ENCODE measurements at regions not wholly inside any gene's neighbourhood (a gene's known extent, or its start where the extent isn't known, plus 50 kb on each side); places are given as distances from the start of the nearest gene placed in this dataset.

GRCh38 chr11:116452461-116452860 is 320.3 kb downstream of the BUD13 start:
- Histone ChIP-seq H3K4me1 (ENCODE audit: control insufficient read depth in 2 of 2, insufficient read depth in 2 of 2, low read length in 1 of 2) (peaks cover 0 to 2% of the 10 kb centered on the region in 2 donors), H3K27me3 (ENCODE audit: control insufficient read depth in 1 of 2, insufficient read depth in 2 of 2, low read length in 2 of 2) (no peaks in the 10 kb centered on the region), H3K4me3 (ENCODE audit: low read depth in 1 of 2, low read length in 2 of 2) (no peak overlapping the region), H3K36me3 (ENCODE audit: control insufficient read depth in 2 of 2, insufficient read depth in 2 of 2, low read length in 1 of 2) (no peaks in the 10 kb centered on the region), H3K9me3 (ENCODE audit: control insufficient read depth in 2 of 2, insufficient read depth in 1 of 2, low read depth in 1 of 2, low read length in 1 of 2) (peaks cover 3% of the 10 kb centered on the region in 2 donors), H3K27ac (ENCODE audit: low read depth in 2 of 2, low read length in 1 of 2) (no peak overlapping the region)
- 72 to 79% methylated on average over 3 of the region's 3 CpGs for WGBS, 2 donors

- peaks cover 0 to 2% of the 10 kb centered on the region in 2 donors for H3K4me1 ChIP-seq (ENCODE audit: control insufficient read depth in 2 of 2, insufficient read depth in 2 of 2, low read length in 1 of 2)
- 98 to 100% methylated on average over 1 of the region's 1 CpG for WGBS, 2 donors
- H3K36me3 ChIP-seq (ENCODE audit: control insufficient read depth in 2 of 2, insufficient read depth in 2 of 2, low read length in 1 of 2) = no peaks in the 10 kb centered on the region
- H3K9me3 ChIP-seq (ENCODE audit: control insufficient read depth in 2 of 2, insufficient read depth in 1 of 2, low read depth in 1 of 2, low read length in 1 of 2) = peaks cover 3% of the 10 kb centered on the region in 2 donors
- H3K27me3 ChIP-seq (ENCODE audit: control insufficient read depth in 1 of 2, insufficient read depth in 2 of 2, low read length in 2 of 2) = no peaks in the 10 kb centered on the region
- H3K4me3 ChIP-seq (ENCODE audit: low read depth in 1 of 2, low read length in 2 of 2) = no peak overlapping the region
- H3K27ac ChIP-seq (ENCODE audit: low read depth in 2 of 2, low read length in 1 of 2) = no peak overlapping the region
Measured at GRCh38 chr11:116449522-116449921, 323.3 kb downstream of the BUD13 start.

GRCh38 chr11:116446048-116446941 is 326.5 kb downstream of the BUD13 start:
- no peak overlapping the region for H3K4me3 ChIP-seq (ENCODE audit: low read depth in 1 of 2, low read length in 2 of 2)
- H3K4me1 ChIP-seq (ENCODE audit: control insufficient read depth in 2 of 2, insufficient read depth in 2 of 2, low read length in 1 of 2) = no peaks in the 10 kb centered on the region
- H3K27ac ChIP-seq (ENCODE audit: low read depth in 2 of 2, low read length in 1 of 2) = no peak overlapping the region
- no peaks in the 10 kb centered on the region for H3K27me3 ChIP-seq (ENCODE audit: control insufficient read depth in 1 of 2, insufficient read depth in 2 of 2, low read length in 2 of 2)
- 38 to 40% methylated on average over 5 of the region's 5 CpGs for WGBS, 2 donors
- no peaks in the 10 kb centered on the region for H3K36me3 ChIP-seq (ENCODE audit: control insufficient read depth in 2 of 2, insufficient read depth in 2 of 2, low read length in 1 of 2)
- H3K9me3 ChIP-seq (ENCODE audit: control insufficient read depth in 2 of 2, insufficient read depth in 1 of 2, low read depth in 1 of 2, low read length in 1 of 2) = peaks cover 0 to 2% of the 10 kb centered on the region in 2 donors

- Histone ChIP-seq H3K4me1 (ENCODE audit: control insufficient read depth in 2 of 2, insufficient read depth in 2 of 2, low read length in 1 of 2) (no peaks in the 10 kb centered on the region), H3K9me3 (ENCODE audit: control insufficient read depth in 2 of 2, insufficient read depth in 1 of 2, low read depth in 1 of 2, low read length in 1 of 2) (peaks cover 0 to 2% of the 10 kb centered on the region in 2 donors), H3K27me3 (ENCODE audit: control insufficient read depth in 1 of 2, insufficient read depth in 2 of 2, low read length in 2 of 2) (no peaks in the 10 kb centered on the region), H3K27ac (ENCODE audit: low read depth in 2 of 2, low read length in 1 of 2) (no peak overlapping the region), H3K4me3 (ENCODE audit: low read depth in 1 of 2, low read length in 2 of 2) (no peak overlapping the region), H3K36me3 (ENCODE audit: control insufficient read depth in 2 of 2, insufficient read depth in 2 of 2, low read length in 1 of 2) (no peaks in the 10 kb centered on the region)
- WGBS, 2 donors = 68% methylated on average over 6 of the region's 6 CpGs
Measured at GRCh38 chr11:116445108-116446047, 327.4 kb downstream of the BUD13 start.

- H3K36me3 ChIP-seq (ENCODE audit: control insufficient read depth in 2 of 2, insufficient read depth in 2 of 2, low read length in 1 of 2) = no peaks in the 10 kb centered on the region
- peaks cover 0 to 2% of the 10 kb centered on the region in 2 donors for H3K9me3 ChIP-seq (ENCODE audit: control insufficient read depth in 2 of 2, insufficient read depth in 1 of 2, low read depth in 1 of 2, low read length in 1 of 2)
- H3K4me1 ChIP-seq (ENCODE audit: control insufficient read depth in 2 of 2, insufficient read depth in 2 of 2, low read length in 1 of 2) = no peaks in the 10 kb centered on the region
- no peaks in the 10 kb centered on the region for H3K27me3 ChIP-seq (ENCODE audit: control insufficient read depth in 1 of 2, insufficient read depth in 2 of 2, low read length in 2 of 2)
- H3K27ac ChIP-seq (ENCODE audit: low read depth in 2 of 2, low read length in 1 of 2) = no peak overlapping the region
- H3K4me3 ChIP-seq (ENCODE audit: low read depth in 1 of 2, low read length in 2 of 2) = no peak overlapping the region
Measured at GRCh38 chr11:116442238-116442752, 330.5 kb downstream of the BUD13 start.

- Histone ChIP-seq H3K27me3 (ENCODE audit: control insufficient read depth in 1 of 2, insufficient read depth in 2 of 2, low read length in 2 of 2) (no peaks in the 10 kb centered on the region), H3K4me3 (ENCODE audit: low read depth in 1 of 2, low read length in 2 of 2) (no peak overlapping the region), H3K4me1 (ENCODE audit: control insufficient read depth in 2 of 2, insufficient read depth in 2 of 2, low read length in 1 of 2) (no peaks in the 10 kb centered on the region), H3K36me3 (ENCODE audit: control insufficient read depth in 2 of 2, insufficient read depth in 2 of 2, low read length in 1 of 2) (no peaks in the 10 kb centered on the region), H3K27ac (ENCODE audit: low read depth in 2 of 2, low read length in 1 of 2) (no peak overlapping the region), H3K9me3 (ENCODE audit: control insufficient read depth in 2 of 2, insufficient read depth in 1 of 2, low read depth in 1 of 2, low read length in 1 of 2) (peaks cover 0 to 2% of the 10 kb centered on the region in 2 donors)
Measured at GRCh38 chr11:116439361-116439677, 333.5 kb downstream of the BUD13 start.

GRCh38 chr11:116438651-116439360 is 334.0 kb downstream of the BUD13 start:
- 72 to 81% methylated on average over 5 to 6 of the region's 6 CpGs for WGBS, 2 donors
- Histone ChIP-seq H3K27me3 (ENCODE audit: control insufficient read depth in 1 of 2, insufficient read depth in 2 of 2, low read length in 2 of 2) (peaks cover 0 to 1% of the 10 kb centered on the region in 2 donors), H3K9me3 (ENCODE audit: control insufficient read depth in 2 of 2, insufficient read depth in 1 of 2, low read depth in 1 of 2, low read length in 1 of 2) (peaks cover 0 to 4% of the 10 kb centered on the region in 2 donors), H3K4me3 (ENCODE audit: low read depth in 1 of 2, low read length in 2 of 2) (no peak overlapping the region), H3K4me1 (ENCODE audit: control insufficient read depth in 2 of 2, insufficient read depth in 2 of 2, low read length in 1 of 2) (no peaks in the 10 kb centered on the region), H3K36me3 (ENCODE audit: control insufficient read depth in 2 of 2, insufficient read depth in 2 of 2, low read length in 1 of 2) (no peaks in the 10 kb centered on the region), H3K27ac (ENCODE audit: low read depth in 2 of 2, low read length in 1 of 2) (no peak overlapping the region)

GRCh38 chr11:116434986-116435385 is 337.8 kb downstream of the BUD13 start:
- H3K36me3 ChIP-seq (ENCODE audit: control insufficient read depth in 2 of 2, insufficient read depth in 2 of 2, low read length in 1 of 2) = no peaks in the 10 kb centered on the region
- peaks cover 0 to 3% of the 10 kb centered on the region in 2 donors for H3K27me3 ChIP-seq (ENCODE audit: control insufficient read depth in 1 of 2, insufficient read depth in 2 of 2, low read length in 2 of 2)
- H3K9me3 ChIP-seq (ENCODE audit: control insufficient read depth in 2 of 2, insufficient read depth in 1 of 2, low read depth in 1 of 2, low read length in 1 of 2) = peaks cover 0 to 2% of the 10 kb centered on the region in 2 donors
- H3K4me1 ChIP-seq (ENCODE audit: control insufficient read depth in 2 of 2, insufficient read depth in 2 of 2, low read length in 1 of 2) = no peaks in the 10 kb centered on the region
- no peak overlapping the region for H3K27ac ChIP-seq (ENCODE audit: low read depth in 2 of 2, low read length in 1 of 2)
- 50 to 56% methylated on average over 2 of the region's 2 CpGs for WGBS, 2 donors
- no peak overlapping the region for H3K4me3 ChIP-seq (ENCODE audit: low read depth in 1 of 2, low read length in 2 of 2)

GRCh38 chr11:116432301-116432700 is 340.5 kb downstream of the BUD13 start:
- Histone ChIP-seq H3K9me3 (ENCODE audit: control insufficient read depth in 2 of 2, insufficient read depth in 1 of 2, low read depth in 1 of 2, low read length in 1 of 2) (peaks cover 0 to 2% of the 10 kb centered on the region in 2 donors), H3K36me3 (ENCODE audit: control insufficient read depth in 2 of 2, insufficient read depth in 2 of 2, low read length in 1 of 2) (no peaks in the 10 kb centered on the region), H3K4me1 (ENCODE audit: control insufficient read depth in 2 of 2, insufficient read depth in 2 of 2, low read length in 1 of 2) (no peaks in the 10 kb centered on the region), H3K27ac (ENCODE audit: low read depth in 2 of 2, low read length in 1 of 2) (no peak overlapping the region), H3K27me3 (ENCODE audit: control insufficient read depth in 1 of 2, insufficient read depth in 2 of 2, low read length in 2 of 2) (peaks cover 0 to 3% of the 10 kb centered on the region in 2 donors), H3K4me3 (ENCODE audit: low read depth in 1 of 2, low read length in 2 of 2) (no peak overlapping the region)
- WGBS, 2 donors = 89 to 96% methylated on average over 9 of the region's 9 CpGs
